ENCODE measurements at regions not wholly inside any gene's neighbourhood (a gene's known extent, or its start where the extent isn't known, plus 50 kb on each side); places are given as distances from the start of the nearest gene placed in this dataset.

GRCh38 chr7:132636581-132636980 is 60.3 kb upstream of the PLXNA4 start:
- TF ChIP-seq PATZ1 (CRISPR knock-in tag; IDR thresholded peaks at IDR 0.05; ENCODE audit: borderline replicate concordance) (no peak), GLIS3 (CRISPR knock-in tag; IDR thresholded peaks at IDR 0.05) (no peak), ZNF8 (CRISPR knock-in tag; IDR thresholded peaks at IDR 0.05) (no peak), ESRRG (CRISPR knock-in tag; IDR thresholded peaks at IDR 0.05) (no peak), CSRNP3 (CRISPR knock-in tag; IDR thresholded peaks at IDR 0.05) (no peak), CREB5 (CRISPR knock-in tag; IDR thresholded peaks at IDR 0.05; ENCODE audit: low read depth) (no peak), TSHZ2 (CRISPR knock-in tag; IDR thresholded peaks at IDR 0.05) (no peak), ZFP3 (CRISPR knock-in tag; IDR thresholded peaks at IDR 0.05) (no peak), RARB (CRISPR knock-in tag; IDR thresholded peaks at IDR 0.05) (no peak), TCF4 (CRISPR knock-in tag; IDR thresholded peaks at IDR 0.05; ENCODE audit: borderline replicate concordance) (no peak)
